KBM-7 (cell line): ENCODE measurements at regions not wholly inside any gene's neighbourhood (a gene's known extent, or its start where the extent isn't known, plus 50 kb on each side); places are given as distances from the start of the nearest gene placed in this dataset.
"Not testable (repeated sequence)": the region's sequence is repeated elsewhere in the genome, so short reads cannot be mapped to it uniquely, and the experiment has no call there.

Source experiments
- DNase-seq: peaks from one replicate; pipeline ENCODE4 v3.0.0-alpha.2; 2015
- in situ Hi-C: fragments of 300-500 bp; cut with MboI; formaldehyde crosslinking; loops from 2 replicates; pipeline ENCODE4 v1.14.3; 2020; ENCODE audit warnings: low sequenced_read_pairs, low pct_unique_long_range_greater_than_20kb, mixed read lengths

GRCh38 chr5:54793468-54794134 lies 191.8 kb downstream of the ESM1 start:
- DNase-seq = no peak
- in situ Hi-C loops = no loop called here

GRCh38 chr5:54792611-54793404 lies 192.6 kb downstream of the ESM1 start:
- no peak for DNase-seq
- in situ Hi-C loops = no loop called here

- in situ Hi-C loops, DNase-seq: not testable (repeated sequence)
Observed at GRCh38 chr5:54787910-54788309, 197.5 kb downstream of the ESM1 start.

GRCh38 chr5:54785729-54786591 lies 199.4 kb downstream of the ESM1 start:
- in situ Hi-C loops = no loop called here
- peak; percentile 26 for DNase-seq

GRCh38 chr5:54778783-54779182 lies 206.6 kb downstream of the ESM1 start:
- DNase-seq = no peak
- in situ Hi-C loops = no loop called here

- in situ Hi-C loops = no loop called here
- no peak for DNase-seq
Observed at GRCh38 chr5:54775645-54776044, 209.7 kb downstream of the ESM1 start.

- in situ Hi-C loops = no loop called here
- no peak for DNase-seq
Observed at GRCh38 chr5:54774281-54775170, 210.9 kb downstream of the ESM1 start.

- in situ Hi-C loops = no loop called here
- no peak for DNase-seq
Observed at GRCh38 chr5:54772684-54773083, 212.7 kb downstream of the ESM1 start.

- in situ Hi-C loops = no loop called here
- DNase-seq = no peak
Observed at GRCh38 chr5:54772231-54772630, 213.2 kb downstream of the ESM1 start.

GRCh38 chr5:54769746-54770145 lies 215.6 kb downstream of the ESM1 start:
- in situ Hi-C loops = no loop called here
- no peak for DNase-seq

GRCh38 chr5:54769072-54769471 lies 216.3 kb downstream of the ESM1 start:
- in situ Hi-C loops = no loop called here

GRCh38 chr5:54766748-54767147 lies 218.6 kb downstream of the ESM1 start:
- no peak for DNase-seq
- in situ Hi-C loops = no loop called here

More at GRCh38 chr5:54769072-54769471, 216.3 kb downstream of the ESM1 start:
- no peak for DNase-seq

GRCh38 chr5:54765165-54766028 lies 220.0 kb downstream of the ESM1 start:
- DNase-seq = no peak
- in situ Hi-C loops = no loop called here

GRCh38 chr5:54764102-54765090 lies 221.0 kb downstream of the ESM1 start:
- in situ Hi-C loops = no loop called here
- DNase-seq = peak; percentile 40

GRCh38 chr5:54761213-54761701 lies 224.1 kb downstream of the ESM1 start:
- in situ Hi-C loops = no loop called here
- DNase-seq = no peak

GRCh38 chr5:54760182-54760935 lies 225.0 kb downstream of the ESM1 start:
- no peak for DNase-seq
- in situ Hi-C loops = no loop called here
